ENCODE measurements at regions not wholly inside any gene's neighbourhood (a gene's known extent, or its start where the extent isn't known, plus 50 kb on each side); places are given as distances from the start of the nearest gene placed in this dataset.

GRCh38 chr12:72148709-72149108 is 123.5 kb upstream of the TRHDE start:
- Histone ChIP-seq H4K20me1 (ENCODE audit: insufficient read depth) (no peaks in the 10 kb centered on the region), H3K9me2 (ENCODE audit: insufficient read depth) (no peaks in the 10 kb centered on the region), H3K36me3 (ENCODE audit: control insufficient read depth in 1 of 2, insufficient read depth in 2 of 2, low read length in 2 of 2) (no peaks in the 10 kb centered on the region), H3K27ac (ENCODE audit: low read depth, low read length) (no peak overlapping the region), H2AFZ (ENCODE audit: low read depth, low read length, poor library complexity, severe bottlenecking) (no peak overlapping the region), H3K79me2 (ENCODE audit: insufficient read depth, low read length) (no peaks in the 10 kb centered on the region), H3K27me3 (ENCODE audit: insufficient read depth, low read length) (no peaks in the 10 kb centered on the region), H3K9me3 (ENCODE audit: control insufficient read depth in 1 of 2, insufficient read depth in 1 of 2, low read depth in 1 of 2, low read length in 2 of 2) (no peaks in the 10 kb centered on the region), H3K4me2 (ENCODE audit: low read length) (no peak overlapping the region), H3K4me3 (replicated peaks in 1 of 2; ENCODE audit: low read depth in 1 of 2, low read length in 2 of 2) (no peak overlapping the region), H3K9ac (ENCODE audit: low read length) (no peak overlapping the region), H3K4me1 (ENCODE audit: control insufficient read depth in 1 of 2, insufficient read depth in 2 of 2, low read length in 2 of 2) (no peaks in the 10 kb centered on the region)
- BruUV-seq (replicated peaks): no TSS peak
- DNase-seq (ENCODE audit: low read depth, low spot score): no peak
- POLR2A ChIA-PET: no interaction called here
- CTCF ChIA-PET: interaction anchor here (1.4 kb wide), 1 partner anchor 8 kb away, joined by 6 read pairs; no protein-coding TSS in a partner anchor
- intact Hi-C loops (cut with micrococcal nuclease): no loop called here
- RAD21 ChIA-PET (ENCODE audit: low non-redundant PET in 1 of 2, low total read pairs in 2 of 2, uncharacterized antibody in 2 of 2, unreplicated experiment in 2 of 2): no interaction called here
- no peak for ATAC-seq
- TF ChIP-seq POLR2AphosphoS5 (IDR thresholded peaks at IDR 0.05; ENCODE audit: low read depth, low read length) (no peak), EZH2phosphoT487 (IDR thresholded peaks at IDR 0.05; ENCODE audit: borderline replicate concordance) (no peak), ZBTB33 (IDR thresholded peaks at IDR 0.05; ENCODE audit: extremely low read depth, insufficient replicate concordance, low read length) (no peak), SP1 (IDR thresholded peaks at IDR 0.05; ENCODE audit: low read depth) (no peak)

GRCh38 chr12:72162875-72163274 is 109.3 kb upstream of the TRHDE start:
- Histone ChIP-seq H3K27ac (ENCODE audit: low read depth, low read length) (no peak overlapping the region), H3K4me1 (ENCODE audit: control insufficient read depth in 1 of 2, insufficient read depth in 2 of 2, low read length in 2 of 2) (no peaks in the 10 kb centered on the region), H4K20me1 (ENCODE audit: insufficient read depth) (no peaks in the 10 kb centered on the region), H3K27me3 (ENCODE audit: insufficient read depth, low read length) (no peaks in the 10 kb centered on the region), H3K9me3 (ENCODE audit: control insufficient read depth in 1 of 2, insufficient read depth in 1 of 2, low read depth in 1 of 2, low read length in 2 of 2) (no peaks in the 10 kb centered on the region), H3K9ac (ENCODE audit: low read length) (no peak overlapping the region), H3K36me3 (ENCODE audit: control insufficient read depth in 1 of 2, insufficient read depth in 2 of 2, low read length in 2 of 2) (no peaks in the 10 kb centered on the region), H3K9me2 (ENCODE audit: insufficient read depth) (no peaks in the 10 kb centered on the region), H3K4me3 (replicated peaks in 1 of 2; ENCODE audit: low read depth in 1 of 2, low read length in 2 of 2) (no peak overlapping the region), H3K4me2 (ENCODE audit: low read length) (no peak overlapping the region), H2AFZ (ENCODE audit: low read depth, low read length, poor library complexity, severe bottlenecking) (no peak overlapping the region), H3K79me2 (ENCODE audit: insufficient read depth, low read length) (no peaks in the 10 kb centered on the region)
- DNase-seq (ENCODE audit: low read depth, low spot score) (no peak), ATAC-seq (no peak)
- intact Hi-C loops (cut with micrococcal nuclease): no loop called here
- POLR2A ChIA-PET: no interaction called here
- RAD21 ChIA-PET (ENCODE audit: low non-redundant PET in 1 of 2, low total read pairs in 2 of 2, uncharacterized antibody in 2 of 2, unreplicated experiment in 2 of 2): no interaction called here
- CTCF ChIA-PET: no interaction called here
- no TSS peak for BruUV-seq (replicated peaks)
- TF ChIP-seq TCF7L2 (IDR thresholded peaks at IDR 0.05; ENCODE audit: borderline replicate concordance, extremely low read depth, insufficient read depth, insufficient read length) (no peak), CEBPB (IDR thresholded peaks at IDR 0.05; ENCODE audit: low read depth) (no peak), SP1 (IDR thresholded peaks at IDR 0.05; ENCODE audit: low read depth) (no peak), CBX3 (IDR thresholded peaks at IDR 0.05; ENCODE audit: low read depth) (no peak), ELF1 (IDR thresholded peaks at IDR 0.05; ENCODE audit: borderline replicate concordance, low read depth) (no peak), MAX (IDR thresholded peaks at IDR 0.05) (no peak), EGR1 (IDR thresholded peaks at IDR 0.05; ENCODE audit: low read depth) (no peak), POLR2AphosphoS5 (IDR thresholded peaks at IDR 0.05; ENCODE audit: low read depth, low read length) (no peak), CTCF (IDR thresholded peaks at IDR 0.05 in 2 of 3, conservative IDR thresholded peaks at IDR 0.05 in 1 of 3; ENCODE audit: borderline replicate concordance in 1 of 3, insufficient read depth in 1 of 3, low read depth in 2 of 3, low read length in 2 of 3) (no peak), YY1 (IDR thresholded peaks at IDR 0.05; ENCODE audit: extremely low read depth, insufficient replicate concordance, low read depth, low read length) (no peak), SRF (IDR thresholded peaks at IDR 0.05; ENCODE audit: low read depth) (no peak), EZH2phosphoT487 (IDR thresholded peaks at IDR 0.05; ENCODE audit: borderline replicate concordance) (no peak), JUND (IDR thresholded peaks at IDR 0.05) (no peak)

Measured in HCT116 (cell line).